A673 (cell line): ENCODE measurements at regions not wholly inside any gene's neighbourhood (a gene's known extent, or its start where the extent isn't known, plus 50 kb on each side); places are given as distances from the start of the nearest gene placed in this dataset.

Experiments
- BruUV-seq: library from RNA; stranded (reverse); fragments of 400-500 nt; replicated peaks from 2 replicates; lab custom pipeline; 2021; lab: Mats Ljungman, UMichigan
- CTCF ChIA-PET: fragments of 300-600 bp; sonication (Branson Sonifier 250); formaldehyde crosslinking; loops from one replicate; lab custom pipeline; 2022; ENCODE audit warnings: antibody characterized with exemption; lab: Charles Lee
- POLR2A ChIA-PET: fragments of 300-600 bp; sonication (Branson Sonifier 250); formaldehyde crosslinking; loops from one replicate; lab custom pipeline; 2022; ENCODE audit warnings: antibody characterized with exemption; ENCODE audit not compliant: low non-redundant PET; lab: Charles Lee
- DNase-seq: peaks from one replicate; pipeline ENCODE4 v3.0.0-alpha.2; 2015; ENCODE audit warnings: low spot score
- H3K27ac ChIP-seq: fragments of 200-600 bp; sonication (generic); 2 replicates; pipeline ENCODE4 v1.5.1; 2016; ENCODE audit warnings: mixed run types, low read depth, mild to moderate bottlenecking, mixed read lengths, antibody characterized with exemption, low read length; ENCODE audit not compliant: poor library complexity, severe bottlenecking
- H3K27me3 ChIP-seq: fragments of 200-600 bp; sonication (generic); replicated peaks from 2 replicates; pipeline ENCODE4 v1.6.1; 2017; ENCODE audit warnings: mixed run types, low read depth, mild to moderate bottlenecking, mixed read lengths, antibody characterized with exemption, low read length; ENCODE audit not compliant: insufficient read depth, poor library complexity
- H3K36me3 ChIP-seq: fragments of 200-600 bp; sonication (generic); 2 replicates; pipeline ENCODE4 v1.6.1; 2016; ENCODE audit warnings: mixed run types, mild to moderate bottlenecking, mixed read lengths, antibody characterized with exemption, low read length; ENCODE audit not compliant: insufficient read depth, poor library complexity, severe bottlenecking
- H3K4me1 ChIP-seq: fragments of 200-600 bp; sonication (generic); 2 replicates; pipeline ENCODE4 v1.6.1; 2017; ENCODE audit warnings: mixed run types, mild to moderate bottlenecking, mixed read lengths, antibody characterized with exemption, low read length; ENCODE audit not compliant: insufficient read depth, poor library complexity, severe bottlenecking
- H3K4me3 ChIP-seq: fragments of 200-600 bp; sonication (generic); 2 replicates; pipeline ENCODE4 v1.5.1; 2016; ENCODE audit warnings: low read depth, mixed run types, mild to moderate bottlenecking, mixed read lengths, low read length; ENCODE audit not compliant: poor library complexity, severe bottlenecking
- H3K9me3 ChIP-seq: fragments of 200-600 bp; sonication (generic); 2 replicates; pipeline ENCODE4 v1.6.1; 2016; ENCODE audit warnings: mixed run types, low read depth, mild to moderate bottlenecking, mixed read lengths, antibody characterized with exemption, low read length; ENCODE audit not compliant: poor library complexity, severe bottlenecking
- EZH2 ChIP-seq: fragments of 200-600 bp; sonication (generic); IDR thresholded peaks from 2 replicates; pipeline ENCODE4 v1.6.1; 2017; ENCODE audit warnings: borderline replicate concordance, low read depth, mild to moderate bottlenecking, mixed read lengths, antibody characterized with exemption, low read length; ENCODE audit not compliant: poor library complexity, severe bottlenecking
- intact Hi-C: fragments of 100-400 bp; cut with micrococcal nuclease; formaldehyde crosslinking; loops from one replicate; pipeline ENCODE4 v1.10.0; 2022; ENCODE audit not compliant: unreplicated experiment
- TF ChIP-seq, protein P1 (sequence below): fragments of 300-800, 200-600 bp; sonication (generic); conservative IDR thresholded peaks from 2 replicates; pipeline ENCODE4 v1.5.1; 2017; ENCODE audit warnings: low read depth, mild to moderate bottlenecking, antibody characterized with exemption, low read length, moderate library complexity, mixed read lengths

- H3K4me3 ChIP-seq, result no peak overlapping the region
- H3K9me3 ChIP-seq, result no peaks in the 10 kb centered on the region
- H3K36me3 ChIP-seq, result no peaks in the 10 kb centered on the region
- no peaks in the 10 kb centered on the region for H3K27me3 ChIP-seq
- no TSS peak for BruUV-seq
- ChIA-PET CTCF (no interaction called here), POLR2A (no interaction called here)
- no peaks in the 10 kb centered on the region for H3K4me1 ChIP-seq
- no peak for DNase-seq
- no peak for TF ChIP-seq EZH2
- no peak overlapping the region for H3K27ac ChIP-seq
- intact Hi-C loops, result loop anchor here (10.0 kb wide), 1 partner anchor 529 kb away; no protein-coding TSS in a partner anchor
These were observed 106.9 kb upstream of the PAQR3 start for GRCh38 chr4:79046016-79046592.

DNA sequence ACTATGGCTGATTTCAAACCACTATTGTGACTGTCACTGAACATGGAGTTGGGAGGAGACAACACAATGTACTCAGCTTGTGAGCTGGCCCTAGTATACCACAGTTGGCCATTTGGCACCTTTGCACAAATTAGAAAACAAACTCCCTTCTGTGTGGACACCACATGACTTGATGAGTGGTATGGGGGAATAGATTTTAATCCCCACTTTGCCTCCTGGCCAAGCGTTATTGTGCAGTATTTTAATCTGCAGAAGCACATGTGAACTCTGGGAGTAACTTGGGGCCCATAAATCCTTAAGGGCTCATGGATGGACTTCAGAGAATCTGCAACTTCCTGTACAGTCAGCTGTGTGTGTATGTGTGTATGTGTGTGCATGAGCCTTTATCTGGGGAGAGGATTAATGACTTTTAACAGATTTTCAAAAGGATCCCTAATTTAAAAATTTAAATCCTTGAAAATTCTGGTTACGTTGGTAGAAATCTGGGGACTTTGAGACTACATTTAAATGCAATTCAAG lies 105.0 kb upstream of the PAQR3 start:
- Histone ChIP-seq H3K4me3 (no peak overlapping the region), H3K27ac (no peak overlapping the region), H3K9me3 (no peaks in the 10 kb centered on the region), H3K4me1 (no peaks in the 10 kb centered on the region), H3K27me3 (no peaks in the 10 kb centered on the region), H3K36me3 (no peaks in the 10 kb centered on the region)
- ChIA-PET POLR2A (no interaction called here), CTCF (no interaction called here)
- intact Hi-C loops, result loop anchor here (5.0 to 10.0 kb wide), 2 partner anchors 531 to 1173 kb away; no protein-coding TSS in a partner anchor
- TF ChIP-seq, protein P1, sequence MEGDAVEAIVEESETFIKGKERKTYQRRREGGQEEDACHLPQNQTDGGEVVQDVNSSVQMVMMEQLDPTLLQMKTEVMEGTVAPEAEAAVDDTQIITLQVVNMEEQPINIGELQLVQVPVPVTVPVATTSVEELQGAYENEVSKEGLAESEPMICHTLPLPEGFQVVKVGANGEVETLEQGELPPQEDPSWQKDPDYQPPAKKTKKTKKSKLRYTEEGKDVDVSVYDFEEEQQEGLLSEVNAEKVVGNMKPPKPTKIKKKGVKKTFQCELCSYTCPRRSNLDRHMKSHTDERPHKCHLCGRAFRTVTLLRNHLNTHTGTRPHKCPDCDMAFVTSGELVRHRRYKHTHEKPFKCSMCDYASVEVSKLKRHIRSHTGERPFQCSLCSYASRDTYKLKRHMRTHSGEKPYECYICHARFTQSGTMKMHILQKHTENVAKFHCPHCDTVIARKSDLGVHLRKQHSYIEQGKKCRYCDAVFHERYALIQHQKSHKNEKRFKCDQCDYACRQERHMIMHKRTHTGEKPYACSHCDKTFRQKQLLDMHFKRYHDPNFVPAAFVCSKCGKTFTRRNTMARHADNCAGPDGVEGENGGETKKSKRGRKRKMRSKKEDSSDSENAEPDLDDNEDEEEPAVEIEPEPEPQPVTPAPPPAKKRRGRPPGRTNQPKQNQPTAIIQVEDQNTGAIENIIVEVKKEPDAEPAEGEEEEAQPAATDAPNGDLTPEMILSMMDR, result no peak
- no peak for TF ChIP-seq EZH2
- DNase-seq, result no peak
- no TSS peak for BruUV-seq

GRCh38 chr4:79043138-79043537 lies 103.9 kb upstream of the PAQR3 start:
- DNase-seq, result no peak
- Histone ChIP-seq H3K4me3 (no peak overlapping the region), H3K4me1 (no peaks in the 10 kb centered on the region), H3K9me3 (no peaks in the 10 kb centered on the region), H3K36me3 (no peaks in the 10 kb centered on the region), H3K27me3 (no peaks in the 10 kb centered on the region), H3K27ac (no peak overlapping the region)
- no peak for TF ChIP-seq EZH2
- TF ChIP-seq, protein P1, result no peak
- ChIA-PET CTCF (no interaction called here), POLR2A (no interaction called here)
- intact Hi-C loops, result loop anchor here (5.0 to 10.0 kb wide), 2 partner anchors 532 to 1174 kb away; no protein-coding TSS in a partner anchor
- BruUV-seq, result no TSS peak
